Stimulated activated CD8-positive, alpha-beta memory T cell treated with anti-CD3 and anti-CD28 coated beads, Interleukin-15, amount 100 ng/mL, for 4 hours (primary cell): ENCODE measurements at regions not wholly inside any gene's neighbourhood (a gene's known extent, or its start where the extent isn't known, plus 50 kb on each side); places are given as distances from the start of the nearest gene placed in this dataset.

Experiments used
- DNase-seq, 2 donors: peaks; one replicate each; pipeline ENCODE4 v3.0.0-alpha.2; 2020; ENCODE audit warnings: low read depth in 2 of 2

- no peak for DNase-seq
Measured at GRCh38 chr7:3230908-3231307, 70.1 kb upstream of the SDK1 start.

GRCh38 chr7:3232228-3232627 lies 68.8 kb upstream of the SDK1 start:
- no peak for DNase-seq

- no peak for DNase-seq
Measured at GRCh38 chr7:3233301-3233700, 67.8 kb upstream of the SDK1 start.

DNA sequence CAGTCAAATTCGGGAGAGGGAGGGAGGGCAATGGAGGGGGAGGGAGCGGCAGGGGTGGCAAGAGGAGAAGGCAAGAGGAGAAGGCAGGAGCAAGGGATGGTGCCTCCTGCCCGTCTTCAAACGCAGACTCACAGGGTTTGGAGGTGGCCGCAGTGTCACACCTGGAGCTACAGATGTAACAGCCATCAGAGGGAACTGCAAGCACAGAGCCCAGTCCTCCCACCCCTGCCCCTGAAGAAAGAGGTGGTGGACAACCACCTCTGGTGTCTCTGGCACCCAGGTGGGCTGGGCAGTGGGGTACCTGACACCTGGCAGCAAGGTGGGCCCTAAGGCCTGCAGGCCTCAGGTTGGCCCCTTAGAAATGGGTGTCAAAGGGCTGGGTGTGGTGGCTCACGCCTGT lies 67.0 kb upstream of the SDK1 start:
- DNase-seq: no peak

DNA sequence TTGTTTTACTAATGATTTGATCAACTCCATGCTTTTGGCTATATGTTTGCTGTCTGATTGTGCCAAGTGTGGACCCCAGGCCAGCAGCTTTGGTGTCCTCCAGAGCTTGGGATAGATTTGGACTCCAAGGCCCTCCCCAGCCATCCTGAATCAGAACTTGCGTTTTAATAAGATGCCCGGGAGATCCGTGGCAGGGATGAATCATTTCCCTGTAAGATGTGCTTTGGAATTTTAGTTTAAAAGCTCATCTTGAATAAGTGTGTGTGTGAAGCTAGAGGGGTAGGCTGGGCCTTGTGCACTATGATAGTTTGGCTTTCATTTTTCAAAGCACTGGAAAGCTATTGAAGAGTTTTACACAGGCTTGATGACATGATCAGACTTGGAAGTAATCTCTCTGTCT lies 66.2 kb upstream of the SDK1 start:
- DNase-seq: no peak

GRCh38 chr7:3235322-3235721 lies 65.7 kb upstream of the SDK1 start:
- DNase-seq: no peak

- no peak for DNase-seq
Measured at GRCh38 chr7:3236268-3236667, 64.8 kb upstream of the SDK1 start.

GRCh38 chr7:3238525-3239210 lies 62.4 kb upstream of the SDK1 start:
- DNase-seq: no peak

GRCh38 chr7:3239291-3239691 lies 61.8 kb upstream of the SDK1 start:
- no peak for DNase-seq

DNA sequence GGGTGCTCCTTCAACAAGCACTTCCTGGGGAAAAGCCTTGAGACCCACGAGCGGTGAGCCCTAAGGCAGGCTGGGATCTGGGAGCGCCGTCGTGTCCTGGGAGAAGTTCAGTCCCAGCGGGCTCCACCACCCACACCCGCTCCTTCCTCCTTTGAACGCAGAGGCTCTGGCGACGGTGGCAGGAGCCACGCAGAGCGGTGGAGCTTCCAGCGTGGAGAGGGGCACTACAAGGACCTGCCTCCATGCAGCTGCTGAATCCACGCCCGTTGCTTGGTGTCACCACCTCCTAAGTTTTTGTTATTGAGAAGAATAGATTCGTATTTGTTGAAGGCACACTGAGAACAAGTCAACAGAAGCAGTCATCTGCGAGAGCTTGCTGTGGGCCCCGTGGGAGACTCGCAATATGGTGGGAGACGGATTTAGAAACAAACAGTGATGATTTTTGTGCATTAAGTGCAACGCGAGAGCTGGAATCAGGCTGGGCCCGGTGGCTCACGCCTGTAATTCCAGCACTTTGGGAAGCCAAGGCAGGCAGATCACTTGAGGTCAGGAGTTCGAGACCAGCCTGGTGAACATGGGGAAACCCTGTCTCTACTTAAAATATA lies 60.1 kb upstream of the SDK1 start:
- no peak for DNase-seq

- no peak for DNase-seq
Measured at GRCh38 chr7:3241686-3242258, 59.3 kb upstream of the SDK1 start.

DNA sequence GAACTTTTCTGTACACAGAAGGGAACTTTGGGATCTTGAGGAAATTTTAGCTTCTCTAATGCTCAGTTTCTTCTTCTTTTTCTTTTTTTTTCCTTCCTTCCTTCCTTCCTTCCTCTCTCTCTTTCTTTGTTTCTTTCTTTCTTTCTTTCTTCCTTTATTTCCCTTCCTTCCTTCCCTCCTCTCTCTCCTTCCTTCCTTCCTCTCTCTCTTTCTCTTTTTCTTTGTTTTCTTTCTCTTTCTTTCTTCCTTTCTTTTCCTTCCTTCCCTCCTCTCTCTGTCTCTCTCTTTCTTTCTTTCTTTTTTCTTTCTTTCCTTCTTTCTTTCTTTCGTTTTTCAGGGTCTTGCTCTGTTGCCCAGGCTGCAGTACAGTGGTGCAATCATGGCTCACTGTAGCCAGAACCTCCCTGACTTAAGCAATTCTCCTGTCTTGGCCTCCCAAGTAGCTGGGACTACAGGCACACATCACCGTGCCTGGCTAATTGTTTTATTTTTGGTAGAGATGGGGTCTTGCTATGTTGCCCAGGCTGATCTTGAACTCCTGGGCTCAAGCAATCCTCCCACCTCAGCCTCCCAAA lies 58.6 kb upstream of the SDK1 start:
- no peak for DNase-seq

- no peak for DNase-seq
Measured at GRCh38 chr7:3243256-3243655, 57.8 kb upstream of the SDK1 start.

- DNase-seq: no peak
Measured at GRCh38 chr7:3243680-3244079, 57.4 kb upstream of the SDK1 start.

DNA sequence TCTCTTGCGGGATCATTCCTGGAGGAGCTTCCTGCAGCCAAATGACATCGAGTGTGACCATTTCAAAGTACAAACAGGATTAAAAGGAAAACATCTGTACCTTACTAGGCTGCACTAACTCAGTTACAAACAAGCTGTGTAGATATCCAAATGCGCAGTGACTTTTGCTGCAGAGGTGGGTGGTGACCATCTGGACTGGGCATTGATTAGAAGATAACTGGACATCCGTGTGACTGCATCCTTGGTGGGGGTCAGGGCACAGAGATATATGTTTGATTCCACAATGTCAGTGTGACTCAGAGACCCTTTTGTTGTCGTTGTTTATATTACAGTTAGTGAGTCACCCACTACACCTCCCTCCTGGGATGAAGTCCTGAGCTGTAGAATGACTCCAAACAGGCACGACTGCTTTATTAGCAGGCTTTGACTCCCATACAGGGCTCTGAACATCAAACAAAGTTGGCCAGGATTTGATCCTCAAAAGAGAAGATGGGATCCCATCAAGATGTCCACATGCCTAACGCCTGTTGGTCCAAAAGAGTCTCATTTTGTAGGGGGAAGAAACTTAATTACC lies 56.7 kb upstream of the SDK1 start:
- DNase-seq: no peak

DNA sequence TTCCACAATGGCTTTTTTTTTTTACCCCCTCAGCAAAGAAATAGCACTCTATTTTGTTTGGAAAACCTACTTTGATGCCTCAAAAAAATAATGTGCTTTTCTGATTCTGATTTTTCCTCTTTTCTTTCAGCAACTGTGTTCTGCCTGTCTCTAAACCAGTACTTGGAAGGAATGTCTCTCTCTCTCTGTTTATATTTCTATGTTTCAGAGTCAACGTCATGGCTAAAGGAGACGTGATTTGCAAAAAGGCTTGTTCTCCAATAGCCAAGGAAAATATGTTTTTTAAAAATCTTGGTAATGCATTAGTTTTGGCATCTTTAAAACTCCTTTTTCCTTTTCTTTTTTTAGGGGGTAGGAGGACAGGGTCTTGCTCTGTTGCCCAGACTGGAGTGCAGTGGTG lies 56.0 kb upstream of the SDK1 start:
- DNase-seq: no peak

GRCh38 chr7:3245721-3246120 lies 55.3 kb upstream of the SDK1 start:
- DNase-seq: no peak

GRCh38 chr7:3246127-3246526 lies 54.9 kb upstream of the SDK1 start:
- no peak for DNase-seq

GRCh38 chr7:3246651-3247050 lies 54.4 kb upstream of the SDK1 start:
- DNase-seq: no peak

DNA sequence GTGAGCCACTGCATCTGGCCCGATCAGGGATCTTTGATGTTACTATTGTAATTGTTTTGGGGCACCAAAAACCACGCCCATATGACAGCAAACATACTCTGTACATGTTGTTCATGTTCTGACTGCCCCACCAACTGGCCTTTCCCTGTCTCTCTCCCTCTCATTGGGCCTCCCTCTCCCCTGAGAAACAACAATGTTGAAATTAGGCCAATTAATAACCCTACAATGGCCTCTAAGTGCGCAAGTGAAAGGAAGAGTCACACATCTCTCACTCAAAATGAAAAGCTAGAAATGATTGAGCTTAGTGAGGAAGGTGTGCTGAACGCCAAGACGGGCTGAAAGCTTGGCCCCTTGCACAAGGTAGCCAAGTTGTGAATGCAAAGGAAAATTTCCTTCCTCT lies 50.3 kb upstream of the SDK1 start:
- no peak for DNase-seq
